ENCODE measurements at regions not wholly inside any gene's neighbourhood (a gene's known extent, or its start where the extent isn't known, plus 50 kb on each side); places are given as distances from the start of the nearest gene placed in this dataset.

DNA sequence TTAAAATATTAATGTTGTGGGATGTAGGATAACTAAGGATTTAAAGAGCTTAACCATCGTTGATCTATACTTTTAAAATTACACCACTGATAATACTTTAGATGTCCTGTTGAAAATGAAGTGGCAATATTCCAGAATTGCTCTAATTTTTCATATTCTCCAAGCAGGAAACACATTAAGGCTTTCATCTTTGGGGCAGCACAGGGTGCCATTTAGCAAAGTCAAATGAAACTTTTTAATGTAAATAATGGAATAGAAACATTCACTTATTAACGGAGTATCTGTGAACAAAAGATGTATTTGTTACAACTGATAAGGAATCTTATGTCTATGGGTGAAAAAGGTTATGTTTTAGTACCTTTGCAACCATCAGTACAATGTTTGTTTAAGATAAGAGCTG is 50.0 kb upstream of the MIR17HG start:
- DNase-seq (ENCODE audit: low read depth, low spot score) = no peak

All from activated naive CD8-positive, alpha-beta T cell treated with anti-CD3 and anti-CD28 coated beads, Interleukin-2, amount 50 U/mL, for 16 hours (primary cell).